Stimulated activated naive CD4-positive, alpha-beta T cell treated with Interleukin-2 at 50 U/mL for 16 hours (primary cell): ENCODE measurements at regions not wholly inside any gene's neighbourhood (a gene's known extent, or its start where the extent isn't known, plus 50 kb on each side); places are given as distances from the start of the nearest gene placed in this dataset.

Experiments
- DNase-seq: peaks from one replicate; lab custom pipeline; 2025; lab: John Stamatoyannopoulos, UW

- no peak for DNase-seq
These were observed 952.2 kb downstream of the TUSC7 start for GRCh38 chr3:117661818-117662095.

GRCh38 chr3:117665296-117665695 is 955.7 kb downstream of the TUSC7 start:
- DNase-seq: no peak

GRCh38 chr3:117666325-117666724 is 956.7 kb downstream of the TUSC7 start:
- DNase-seq: no peak

GRCh38 chr3:117666812-117667211 is 957.2 kb downstream of the TUSC7 start:
- no peak for DNase-seq

GRCh38 chr3:117669774-117670173 is 960.2 kb downstream of the TUSC7 start:
- DNase-seq: no peak

GRCh38 chr3:117671722-117672318 is 962.2 kb downstream of the TUSC7 start:
- no peak for DNase-seq

- DNase-seq: no peak
These were observed 964.7 kb downstream of the TUSC7 start for GRCh38 chr3:117674321-117674720.

GRCh38 chr3:117681619-117682018 is 972.0 kb downstream of the TUSC7 start:
- no peak for DNase-seq

GRCh38 chr3:117687096-117687495 is 977.5 kb downstream of the TUSC7 start:
- no peak for DNase-seq

GRCh38 chr3:117688583-117688982 is 979.0 kb downstream of the TUSC7 start:
- DNase-seq: no peak

- no peak for DNase-seq
These were observed 981.9 kb downstream of the TUSC7 start for GRCh38 chr3:117691526-117691925.

GRCh38 chr3:117692416-117692995 is 982.9 kb downstream of the TUSC7 start:
- DNase-seq: no peak

- no peak for DNase-seq
These were observed 985.7 kb downstream of the TUSC7 start for GRCh38 chr3:117695321-117695720.

- DNase-seq: no peak
These were observed 986.5 kb downstream of the TUSC7 start for GRCh38 chr3:117695871-117696645.

- no peak for DNase-seq
These were observed 987.4 kb downstream of the TUSC7 start for GRCh38 chr3:117696851-117697407.

- no peak for DNase-seq
These were observed 989.5 kb downstream of the TUSC7 start for GRCh38 chr3:117699058-117699457.

- DNase-seq: no peak
These were observed 991.2 kb downstream of the TUSC7 start for GRCh38 chr3:117700573-117701360.

- DNase-seq: no peak
These were observed 995.4 kb downstream of the TUSC7 start for GRCh38 chr3:117705011-117705410.

- DNase-seq: no peak
These were observed 996.5 kb downstream of the TUSC7 start for GRCh38 chr3:117706037-117706436.

- DNase-seq: no peak
These were observed 997.2 kb downstream of the TUSC7 start for GRCh38 chr3:117706756-117707155.

GRCh38 chr3:117708601-117709000 is 999.0 kb downstream of the TUSC7 start:
- DNase-seq: no peak

- DNase-seq: no peak
These were observed 999.5 kb downstream of the TUSC7 start for GRCh38 chr3:117709108-117709507.

- no peak for DNase-seq
These were observed 1000.9 kb downstream of the TUSC7 start for GRCh38 chr3:117710501-117710900.
